HG03520 (cell line): ENCODE measurements at regions not wholly inside any gene's neighbourhood (a gene's known extent, or its start where the extent isn't known, plus 50 kb on each side); places are given as distances from the start of the nearest gene placed in this dataset.
A peak's percentile ranks its signal among the peaks of the same experiment; 100 is the strongest.
"Not testable (repeated sequence)": the region's sequence is repeated elsewhere in the genome, so short reads cannot be mapped to it uniquely, and the experiment has no call there.

Source experiments
- ATAC-seq: cut with Tn5 transposase; IDR thresholded peaks from one replicate; pipeline ENCODE4 v1.9.1; 2021; ENCODE audit warnings: mild to moderate bottlenecking, moderate library complexity; ENCODE audit not compliant: unreplicated experiment

DNA sequence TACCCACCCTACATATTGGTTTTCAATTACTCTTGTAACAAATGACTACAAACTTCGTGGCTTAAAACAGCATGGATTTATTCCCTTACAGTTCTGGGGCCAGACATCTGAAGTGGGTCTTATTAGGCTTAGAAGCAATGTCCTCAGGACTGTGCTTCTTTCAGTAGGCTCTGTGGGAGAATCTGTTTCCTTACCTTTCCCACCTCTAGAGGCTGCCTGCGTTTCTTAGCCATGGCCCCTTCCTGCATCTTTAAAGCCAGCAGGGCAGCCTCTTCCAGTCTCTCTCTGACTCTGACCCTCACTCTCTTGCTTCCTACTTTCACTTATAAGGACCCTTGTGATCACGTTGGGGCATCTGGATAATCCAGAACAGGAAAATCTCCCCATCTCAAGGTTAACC lies 252.5 kb upstream of the PGRMC2 start:
- ATAC-seq, result no peak

DNA sequence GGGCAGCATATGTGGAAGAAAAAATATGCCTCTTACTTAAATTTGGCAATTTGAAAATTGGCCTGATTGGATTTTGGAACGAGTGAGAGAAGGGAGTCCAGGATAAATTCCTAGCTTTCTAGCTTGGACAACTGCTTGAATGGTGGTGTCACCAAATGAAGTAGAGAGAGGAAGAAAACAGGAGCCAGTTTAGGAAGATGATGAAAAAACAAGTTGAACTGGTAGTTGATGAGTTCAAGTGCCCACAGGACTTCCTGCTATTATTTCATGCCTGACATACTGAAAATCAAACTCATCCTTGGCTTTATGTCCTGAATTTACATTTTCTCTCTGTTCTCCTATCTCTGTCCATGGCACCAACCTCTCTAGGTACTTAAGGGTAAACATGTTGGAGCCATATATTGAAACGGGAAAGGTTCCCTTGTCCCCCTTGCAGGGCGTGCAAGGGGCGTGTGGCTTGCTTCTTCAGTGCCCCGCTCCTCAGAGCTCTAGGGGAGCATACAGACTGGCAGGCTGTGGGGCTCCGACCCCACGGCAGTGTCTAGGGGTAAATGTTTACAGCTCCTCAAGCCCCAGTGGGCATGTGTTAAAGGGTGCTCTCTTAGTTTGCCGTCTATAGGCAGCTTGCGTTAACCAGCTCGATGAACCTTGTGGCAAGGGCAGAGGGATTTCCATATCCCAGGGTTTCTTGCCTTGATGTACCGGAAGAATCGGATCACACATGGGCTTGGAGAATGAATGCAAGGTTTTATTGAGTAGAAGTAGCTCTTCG lies 250.7 kb upstream of the PGRMC2 start:
- no peak for ATAC-seq

DNA sequence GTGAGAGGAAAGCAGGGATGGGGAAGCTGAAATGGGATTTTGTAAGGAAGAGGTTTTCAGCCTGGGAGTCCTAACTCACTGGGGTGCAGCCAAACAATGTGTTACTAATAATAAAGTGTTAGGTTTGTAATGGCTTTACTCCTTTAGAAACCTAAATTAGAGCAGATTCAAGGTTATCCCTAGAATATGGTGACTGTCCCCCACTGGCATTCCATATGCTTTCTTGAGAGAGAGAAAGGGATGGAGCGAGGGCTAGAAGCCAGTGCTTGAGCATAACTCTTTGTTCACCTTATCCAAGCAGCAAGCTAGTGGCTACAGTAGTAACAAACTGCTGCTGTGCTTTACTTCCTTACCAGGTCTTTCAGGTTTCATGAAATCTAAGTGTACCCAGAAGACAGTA lies 249.1 kb upstream of the PGRMC2 start:
- no peak for ATAC-seq

DNA sequence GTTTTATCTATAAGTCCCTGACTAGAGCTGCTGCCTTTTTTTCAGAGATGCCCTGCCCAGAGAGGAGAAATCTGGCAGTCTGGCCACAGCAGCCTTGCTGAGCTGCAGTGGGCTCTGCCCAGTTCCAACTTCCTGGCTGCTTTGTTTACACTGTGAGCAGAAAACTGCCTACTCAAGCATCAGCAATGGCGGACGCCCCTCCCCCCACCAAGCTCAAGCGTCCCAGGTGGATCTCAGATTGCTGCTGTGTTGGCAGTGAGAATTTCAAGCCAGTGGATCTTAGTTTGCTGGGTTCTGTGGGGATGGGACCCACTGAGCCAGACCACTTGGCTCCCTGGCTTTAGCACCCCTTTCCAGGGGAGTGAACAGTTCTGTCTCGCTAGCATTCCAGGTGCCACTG lies 247.9 kb upstream of the PGRMC2 start:
- not testable (repeated sequence) for ATAC-seq

DNA sequence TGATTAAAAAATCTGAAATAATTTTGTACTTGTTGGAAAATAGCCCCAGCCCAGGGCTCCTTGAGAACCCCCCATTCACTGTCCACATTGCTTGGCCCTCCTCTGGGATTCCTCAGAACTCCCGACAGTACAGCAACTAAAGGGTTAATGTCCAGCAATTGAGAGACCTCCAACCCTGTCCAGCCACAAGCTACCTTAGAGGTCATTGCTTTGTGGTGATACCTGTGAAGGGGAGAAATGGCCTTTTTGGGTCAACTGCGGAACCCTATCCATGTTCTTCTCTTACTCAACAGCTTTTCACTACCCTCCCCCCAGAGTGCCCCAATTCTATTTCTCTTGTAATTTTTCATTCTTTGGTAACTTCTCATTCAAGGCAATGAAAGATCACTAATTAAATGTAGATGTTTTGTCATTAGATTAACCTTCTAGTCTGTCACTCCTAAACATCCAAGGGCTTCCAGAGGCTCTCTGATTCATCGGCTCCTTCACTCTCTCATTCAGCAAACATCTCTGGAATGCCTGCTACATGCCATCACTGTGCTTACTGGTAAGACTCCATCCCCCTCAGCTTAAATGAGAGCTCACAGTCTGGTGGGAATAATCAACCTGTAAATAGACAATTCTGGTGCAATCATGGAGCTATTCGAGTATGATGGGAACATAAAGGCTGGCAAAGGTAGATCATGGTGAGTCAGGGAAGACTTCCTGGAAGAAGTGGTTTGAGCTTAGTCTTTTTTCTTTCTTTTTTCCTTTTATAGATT lies 241.4 kb upstream of the PGRMC2 start:
- no peak for ATAC-seq

DNA sequence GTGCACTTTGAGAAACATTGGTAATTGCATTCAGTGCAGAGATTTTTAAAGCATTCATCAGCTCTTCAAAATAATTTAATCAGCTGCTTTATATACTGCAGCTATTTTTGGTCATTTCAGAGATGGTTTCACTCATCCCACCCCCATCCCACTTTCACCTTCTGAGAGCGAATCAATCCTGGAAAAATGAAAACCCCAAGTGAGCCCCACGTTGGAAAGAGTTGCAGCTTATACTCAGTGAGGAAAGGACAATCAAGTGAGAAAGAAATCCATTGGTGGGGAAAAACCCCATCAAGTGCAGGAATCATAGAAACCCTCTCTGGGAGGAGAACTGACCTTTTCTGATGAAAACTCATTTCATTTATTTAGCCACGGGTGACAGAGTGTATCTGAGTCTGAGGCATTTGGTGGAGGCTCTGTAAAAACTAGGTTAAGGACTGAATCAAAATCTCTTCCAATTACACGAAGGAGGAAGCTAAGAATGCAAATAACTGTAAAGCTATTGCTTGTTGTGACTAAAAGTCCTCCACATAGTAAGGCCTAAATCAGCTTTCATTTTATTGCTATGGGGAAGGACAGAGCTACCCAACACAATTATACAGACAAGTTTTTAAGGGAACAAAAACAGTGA lies 240.4 kb upstream of the PGRMC2 start:
- ATAC-seq, result no peak

DNA sequence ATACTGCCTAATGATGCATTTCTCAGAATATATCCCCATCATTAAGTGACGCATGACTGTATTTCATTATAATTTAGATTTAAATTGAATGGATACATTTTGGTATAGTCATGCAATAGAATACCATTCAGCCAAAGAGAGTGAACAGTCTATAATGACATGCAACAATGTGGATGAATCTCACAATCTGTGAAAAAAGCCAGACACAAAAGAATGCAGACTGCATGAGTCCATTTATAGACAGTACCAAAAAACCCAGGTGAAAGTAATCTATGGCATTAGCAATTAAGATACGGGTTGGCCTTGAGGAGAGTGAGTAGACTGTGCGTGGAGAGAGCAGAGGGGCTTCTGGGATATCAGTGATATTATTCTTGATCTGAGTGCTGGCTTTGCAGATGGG lies 239.7 kb upstream of the PGRMC2 start:
- ATAC-seq, result no peak

DNA sequence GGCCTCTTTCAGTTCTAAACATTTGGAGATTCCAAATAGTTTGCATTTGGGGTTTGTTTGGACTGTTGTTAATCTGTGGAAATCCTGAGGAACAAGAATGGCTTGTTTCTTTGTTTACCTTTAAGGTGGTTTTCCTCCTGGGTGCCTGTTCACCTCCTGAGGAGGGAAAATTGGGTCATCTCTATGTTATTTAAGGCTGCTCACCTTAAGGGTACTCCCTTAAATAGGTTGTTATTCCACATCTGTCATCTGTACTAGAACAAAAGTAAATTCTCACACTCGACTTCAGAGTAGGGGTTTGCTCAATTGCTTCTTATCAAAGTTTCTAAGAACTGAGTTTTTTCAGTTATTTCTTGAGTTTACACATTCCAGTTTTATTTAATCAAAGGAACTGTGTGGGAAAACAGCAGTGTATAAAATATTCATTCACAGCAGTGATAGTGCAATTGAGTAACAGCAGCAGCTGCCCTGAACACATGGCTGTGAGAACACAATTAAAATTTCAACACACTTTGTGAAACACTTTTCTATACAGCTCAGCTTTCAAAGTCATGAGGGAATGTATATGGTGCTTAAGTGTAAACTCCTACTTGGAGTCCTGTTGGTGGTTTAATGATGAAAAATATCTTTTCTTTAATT lies 238.5 kb upstream of the PGRMC2 start:
- no peak for ATAC-seq

DNA sequence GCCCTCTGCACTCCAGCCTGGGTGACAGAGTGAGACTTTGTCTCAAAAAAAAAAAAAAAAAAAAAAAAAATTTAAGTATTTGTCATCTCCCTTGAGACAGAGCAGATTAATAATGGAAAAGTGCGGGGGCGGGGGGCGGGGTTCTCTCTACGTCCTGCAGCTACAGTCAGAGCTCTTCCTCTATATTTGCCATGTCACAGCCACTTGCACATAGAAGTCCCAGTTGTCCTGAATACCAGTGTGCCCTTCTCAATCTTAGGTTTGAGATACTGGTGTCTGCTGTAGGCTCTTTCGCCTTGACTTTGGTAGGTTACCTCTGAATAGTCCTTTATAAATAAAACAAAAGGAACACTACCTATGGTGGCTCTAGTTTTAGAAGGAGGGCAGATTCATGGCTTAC lies 237.8 kb upstream of the PGRMC2 start:
- ATAC-seq, result peak; percentile 51

DNA sequence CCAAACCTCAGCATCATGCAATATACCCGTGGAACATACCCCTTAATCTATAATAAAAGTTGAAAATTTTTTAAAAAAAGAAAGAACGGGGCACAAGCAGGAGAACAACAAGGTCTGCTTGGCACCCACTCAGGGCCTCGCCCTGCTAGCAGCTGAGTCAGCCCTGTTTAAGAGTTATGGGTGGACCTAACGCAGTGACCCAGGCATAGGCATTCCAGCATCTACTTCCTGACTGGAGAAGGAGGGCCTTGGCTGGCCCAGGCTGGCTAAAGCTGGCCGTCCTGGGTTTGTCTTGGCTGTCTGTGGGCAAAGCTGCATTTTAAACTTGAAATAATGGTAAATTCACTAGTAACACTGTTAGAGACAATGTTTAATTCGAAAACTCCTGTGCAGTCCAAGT lies 236.7 kb upstream of the PGRMC2 start:
- ATAC-seq, result no peak

DNA sequence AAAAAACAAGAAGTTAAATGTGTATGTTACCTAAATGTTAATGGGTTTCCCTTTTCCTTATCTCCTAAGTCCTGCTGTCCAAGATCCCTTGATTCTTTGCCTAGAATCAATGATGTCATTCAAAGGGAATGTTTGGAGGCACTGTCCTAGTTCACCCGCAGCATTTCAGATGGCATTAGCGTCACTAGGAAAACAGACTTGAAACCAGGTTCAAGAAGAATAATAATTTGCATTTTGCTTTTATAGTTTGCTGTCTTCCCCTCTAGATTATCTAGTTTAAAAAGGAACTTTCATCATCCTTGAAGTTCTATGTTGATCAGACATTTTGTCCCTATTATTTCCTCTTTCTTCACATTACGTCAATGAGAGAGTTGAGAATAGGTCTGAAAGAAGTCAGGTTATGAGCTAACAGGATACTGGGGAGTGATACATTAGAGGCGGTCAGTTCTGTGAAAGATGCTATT lies 234.1 kb upstream of the PGRMC2 start:
- ATAC-seq, result no peak

DNA sequence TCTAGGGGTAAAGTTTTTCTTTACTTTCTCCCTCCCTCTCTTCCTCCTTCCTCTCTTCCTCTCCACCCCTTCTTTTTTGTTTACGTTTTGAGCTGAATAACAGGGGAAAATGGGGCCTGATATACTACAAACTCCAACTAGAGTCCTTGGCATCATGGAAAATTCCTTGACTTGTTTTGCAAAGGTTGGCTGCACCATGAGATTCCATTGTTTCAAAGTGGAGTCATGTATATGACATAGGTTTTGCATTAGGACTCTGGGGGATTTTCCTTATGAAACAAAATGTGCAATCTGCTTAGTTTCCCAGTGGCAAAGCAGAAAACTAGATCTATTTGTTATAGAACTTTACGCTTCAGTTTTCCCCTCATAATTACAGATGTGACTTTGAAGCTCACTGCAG lies 233.5 kb upstream of the PGRMC2 start:
- ATAC-seq, result no peak

DNA sequence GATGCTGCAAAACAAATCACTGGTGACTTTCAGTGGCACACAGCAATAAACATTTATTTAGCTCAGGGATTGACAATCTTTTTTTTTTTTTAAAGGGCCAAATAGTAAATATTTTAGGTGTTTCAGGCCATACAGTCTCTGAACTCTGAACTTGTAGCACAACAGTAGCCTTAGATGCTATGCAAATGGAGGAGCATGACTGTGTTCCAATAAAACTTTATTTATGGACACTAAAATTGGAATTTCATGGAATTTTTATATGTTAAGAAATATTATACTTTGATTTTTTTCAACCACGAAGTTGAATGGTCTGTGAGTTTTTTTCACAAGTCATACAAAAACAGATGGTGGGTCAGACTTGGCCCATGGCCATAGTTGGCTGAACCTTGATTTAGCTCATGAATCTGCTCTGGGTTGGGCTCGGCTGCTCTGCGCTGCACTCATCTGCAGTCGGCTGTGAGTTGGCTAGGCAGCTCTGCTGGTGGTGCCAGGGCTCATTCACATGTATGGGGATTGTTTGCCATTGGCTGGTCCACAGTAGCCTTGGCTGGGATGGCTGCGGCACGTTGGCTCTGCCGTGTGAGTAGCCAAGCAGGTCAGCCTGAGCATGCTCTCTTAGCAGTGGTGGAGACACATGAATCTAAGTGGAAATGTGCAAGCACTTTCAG lies 231.7 kb upstream of the PGRMC2 start:
- ATAC-seq, result no peak

DNA sequence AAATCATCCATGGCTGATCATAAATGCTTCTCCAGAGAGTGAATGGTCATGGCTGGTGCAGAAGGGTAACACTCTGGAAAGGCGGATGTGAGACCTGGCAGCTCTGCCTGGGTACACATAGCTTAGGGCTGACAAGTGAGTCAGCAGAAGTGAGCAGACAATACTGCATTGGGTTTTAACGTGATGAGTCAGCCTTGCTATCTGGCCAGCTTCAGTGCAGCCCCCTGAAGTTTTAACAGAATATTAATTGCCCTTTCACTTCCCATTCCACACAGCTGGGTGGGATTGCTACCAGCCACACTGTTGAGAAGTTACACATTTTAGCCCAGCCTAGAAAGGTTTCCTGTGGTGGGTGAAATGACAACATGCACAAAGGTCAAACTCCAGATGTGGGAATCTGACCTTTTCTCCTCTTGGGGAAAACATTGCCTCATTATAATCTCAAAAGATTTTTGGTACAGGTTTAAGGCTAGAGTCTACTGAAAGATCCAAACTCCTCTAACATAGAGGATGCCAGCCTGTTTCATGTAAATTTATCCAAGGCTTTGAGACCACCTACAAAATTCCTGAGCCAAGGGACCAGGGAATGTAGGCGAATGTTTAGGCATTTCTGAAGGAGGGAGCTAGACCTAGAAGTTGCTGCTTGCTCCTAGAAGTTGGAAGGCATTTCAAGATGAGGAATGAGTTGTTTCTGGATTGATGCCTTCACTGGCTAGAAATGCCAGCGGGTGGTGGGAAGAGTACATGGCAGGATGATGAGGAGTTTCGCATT lies 230.3 kb upstream of the PGRMC2 start:
- peak; percentile 88 for ATAC-seq

DNA sequence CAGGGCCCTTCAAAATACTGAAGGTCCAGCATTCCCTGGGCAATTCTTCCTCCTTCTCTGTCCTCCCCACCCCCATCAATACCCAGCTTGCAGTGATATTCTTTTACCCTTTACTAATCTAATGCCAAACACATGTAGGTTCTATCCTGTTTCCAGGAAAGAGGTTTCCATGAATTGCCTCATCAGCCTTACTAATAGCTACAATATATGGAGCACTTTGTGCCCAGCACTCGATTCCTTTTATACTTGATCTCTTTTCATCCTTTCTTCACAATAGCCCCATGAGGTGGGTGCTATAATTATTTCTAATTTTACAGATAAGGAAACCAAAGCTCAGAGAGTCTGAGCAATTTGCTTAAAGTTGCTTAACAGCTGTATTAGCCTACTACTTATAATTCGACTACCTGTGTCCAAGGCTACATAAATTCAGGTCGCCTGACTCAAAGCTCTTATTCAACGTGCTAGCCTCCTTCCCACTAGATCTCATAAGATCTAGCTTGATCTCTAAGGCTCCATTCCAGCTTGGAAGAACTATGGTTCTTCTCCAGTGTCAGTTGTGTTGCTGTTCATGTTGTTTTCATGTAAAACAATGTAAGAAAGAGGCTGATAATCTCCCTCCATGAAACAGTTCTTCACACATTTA lies 229.6 kb upstream of the PGRMC2 start:
- peak; percentile 2 for ATAC-seq

DNA sequence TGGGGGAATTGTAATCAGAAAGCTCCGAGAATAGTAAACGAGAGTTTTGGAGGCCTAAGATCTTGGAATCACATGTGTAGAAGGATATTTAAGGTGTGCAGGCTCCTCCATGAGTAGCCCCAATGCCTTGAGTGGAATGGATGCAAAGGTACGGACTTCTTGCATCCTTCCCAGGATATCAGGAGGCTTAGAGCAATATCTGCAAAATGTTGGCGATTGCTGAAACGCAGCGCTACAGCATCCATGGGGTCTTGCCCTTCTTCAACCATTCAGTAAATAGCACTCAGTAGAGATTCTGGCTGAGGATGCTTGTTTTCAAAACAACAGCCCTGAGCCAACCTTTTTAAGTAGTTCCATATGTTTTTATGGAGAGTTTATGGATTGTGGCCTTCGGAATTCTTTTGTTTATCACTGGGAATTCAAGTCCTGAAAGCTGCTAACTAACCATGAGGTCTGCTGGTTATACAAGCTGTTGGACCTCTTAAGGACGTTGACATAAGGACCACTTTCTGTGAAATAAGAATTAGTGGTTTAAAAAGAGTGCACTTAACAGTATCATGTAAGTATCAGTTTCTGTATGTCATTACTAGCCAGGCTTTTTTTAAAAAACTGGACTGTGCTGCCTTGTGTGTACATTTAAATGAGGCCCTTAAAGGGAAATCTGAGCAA lies 228.8 kb upstream of the PGRMC2 start:
- ATAC-seq, result peak; percentile 71

DNA sequence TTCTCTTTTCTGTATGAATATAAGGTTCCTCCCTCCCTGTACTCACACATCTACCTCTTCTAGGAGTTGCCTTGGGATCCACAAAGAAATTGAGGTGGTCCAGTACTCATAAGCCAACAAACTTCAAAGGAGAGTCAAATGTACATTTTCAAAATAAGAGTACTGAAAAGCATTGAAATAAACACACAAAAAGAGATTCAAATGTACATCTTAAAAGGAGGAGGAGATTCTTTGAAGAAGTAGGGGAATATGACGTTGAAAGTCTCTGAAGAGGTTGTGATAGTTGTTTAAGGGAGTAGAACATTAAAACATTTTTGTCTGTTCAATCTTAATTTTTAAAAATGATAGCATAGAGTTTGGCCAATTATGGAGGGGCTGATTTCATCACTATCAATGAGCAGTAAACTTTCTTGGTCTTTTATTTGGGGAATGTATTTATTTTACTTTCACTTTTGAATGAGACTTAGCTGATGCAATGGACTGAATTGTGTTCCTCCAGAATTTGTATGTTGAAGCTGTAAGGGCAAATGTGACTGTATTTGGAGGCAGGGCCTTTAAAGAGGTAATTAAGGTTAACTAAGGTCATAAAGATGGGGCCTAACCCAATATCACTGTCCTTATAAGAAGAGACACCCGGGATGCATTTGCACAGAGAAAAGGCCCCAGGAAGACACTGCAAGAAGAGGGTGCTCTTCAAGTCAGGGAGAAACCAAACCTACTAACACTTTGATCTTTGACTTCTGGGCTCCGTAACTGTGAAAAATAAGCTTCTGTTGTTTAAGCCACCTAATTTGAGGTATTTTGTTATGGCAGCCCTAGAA lies 226.3 kb upstream of the PGRMC2 start:
- ATAC-seq, result no peak

DNA sequence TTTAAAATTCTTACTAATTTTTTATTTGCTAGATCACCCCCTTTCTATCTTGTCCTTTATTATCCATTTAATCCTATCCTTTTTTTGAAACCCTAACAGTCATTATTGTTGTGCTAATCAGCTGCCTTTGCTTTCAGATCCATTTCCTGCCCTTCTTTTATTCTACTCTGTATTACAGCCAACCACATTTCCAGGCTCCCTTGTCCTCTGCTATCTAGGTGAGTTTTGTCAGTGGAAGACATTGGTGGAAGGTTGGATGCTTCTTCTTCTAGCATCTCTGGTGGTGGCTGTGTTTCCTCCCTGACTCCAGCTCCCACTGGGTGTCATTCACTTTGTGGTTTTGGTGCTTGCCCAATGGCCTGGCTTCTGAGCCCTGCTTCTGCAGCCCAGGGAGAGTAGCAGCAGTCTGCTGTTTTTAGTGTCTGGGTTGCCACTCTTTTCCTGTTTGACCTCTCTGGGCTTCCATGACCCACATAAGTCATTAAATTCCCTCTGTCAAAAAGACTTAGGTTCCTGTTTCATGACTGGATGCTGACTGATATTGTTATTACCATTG lies 225.2 kb upstream of the PGRMC2 start:
- no peak for ATAC-seq
